Stimulated activated CD4-positive, alpha-beta T cell treated with anti-CD3 and anti-CD28 coated beads, Interleukin-1b, Interleukin-23, amount 100 ng/mL, for 1 hour (primary cell): ENCODE measurements at regions not wholly inside any gene's neighbourhood (a gene's known extent, or its start where the extent isn't known, plus 50 kb on each side); places are given as distances from the start of the nearest gene placed in this dataset.
"Not testable (repeated sequence)": the region's sequence is repeated elsewhere in the genome, so short reads cannot be mapped to it uniquely, and the experiment has no call there.

Experiments used
- DNase-seq, 2 donors: peaks; one replicate each; pipeline ENCODE4 v3.0.0-alpha.2; 2020; ENCODE audit warnings: low read depth in 2 of 2

- no peak for DNase-seq
These were observed 80.4 kb upstream of the CDK6 start for GRCh38 chr7:92916770-92917224.

- DNase-seq: no peak
These were observed 79.0 kb upstream of the CDK6 start for GRCh38 chr7:92915348-92915747.

- DNase-seq: no peak
These were observed 78.3 kb upstream of the CDK6 start for GRCh38 chr7:92914645-92915044.

- no peak for DNase-seq
These were observed 77.5 kb upstream of the CDK6 start for GRCh38 chr7:92913849-92914248.

GRCh38 chr7:92910976-92911375 is 74.6 kb upstream of the CDK6 start:
- DNase-seq: no peak

GRCh38 chr7:92909686-92910475 is 73.5 kb upstream of the CDK6 start:
- no peak for DNase-seq

- peak; percentile 55 to 65 for DNase-seq
These were observed 68.1 kb upstream of the CDK6 start for GRCh38 chr7:92904244-92905131.

- no peak for DNase-seq
These were observed 62.4 kb upstream of the CDK6 start for GRCh38 chr7:92898798-92899197.

GRCh38 chr7:92894857-92895256 is 58.5 kb upstream of the CDK6 start:
- DNase-seq: not testable (repeated sequence)

- DNase-seq: no peak
These were observed 52.7 kb upstream of the CDK6 start for GRCh38 chr7:92889081-92889480.
